HTR-8/SVneo (cell line): ENCODE measurements at regions not wholly inside any gene's neighbourhood (a gene's known extent, or its start where the extent isn't known, plus 50 kb on each side); places are given as distances from the start of the nearest gene placed in this dataset.

Experiments used
- DNase-seq: peaks from one replicate; pipeline ENCODE4 v3.0.0; 2011; ENCODE audit warnings: low spot score, mixed read lengths; ENCODE audit not compliant: insufficient read length
- FAIRE-seq: peaks from 2 replicates; lab custom pipeline; 2011; peaks lifted over from hg19 to GRCh38; lab: Jason Lieb, UNC

DNA sequence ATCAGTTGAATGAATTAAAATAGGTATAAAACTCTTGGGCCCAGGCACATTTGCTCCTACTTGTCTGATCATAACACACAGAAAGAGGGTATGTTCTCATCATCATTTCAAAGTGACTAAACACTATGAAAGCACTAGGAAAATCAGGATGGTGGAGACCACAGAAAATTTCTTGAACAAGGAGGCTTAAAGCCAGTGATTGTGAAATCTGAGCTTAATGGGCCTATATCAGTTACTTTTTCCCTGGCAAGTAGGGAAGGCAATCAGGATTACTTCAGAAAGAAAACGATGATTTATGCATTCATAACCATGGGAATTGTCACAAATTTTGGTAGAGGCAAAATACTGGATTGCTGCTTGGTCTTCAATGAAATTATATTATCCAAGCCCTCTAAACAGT is 434.4 kb upstream of the CNTN4 start:
- FAIRE-seq (no peak), DNase-seq (no peak)

DNA sequence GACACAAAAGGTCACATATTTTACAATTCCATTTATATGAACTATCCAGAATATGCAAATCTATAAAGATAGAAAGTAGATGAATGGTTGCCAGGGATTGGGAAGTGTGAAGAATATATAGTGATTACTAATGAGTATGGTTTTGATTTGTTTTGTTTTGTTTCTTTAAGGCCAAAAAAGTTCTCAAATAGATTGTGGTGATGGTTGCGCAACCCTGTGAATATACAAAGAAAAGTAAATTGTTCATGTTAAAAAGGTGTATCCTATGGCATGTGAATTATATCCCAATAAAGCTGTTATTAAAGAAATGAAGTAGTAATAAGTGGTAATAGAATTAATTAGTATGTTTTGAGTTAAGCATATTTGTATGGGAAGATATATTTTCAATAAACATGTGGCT is 431.8 kb upstream of the CNTN4 start:
- DNase-seq (no peak), FAIRE-seq (no peak)

DNA sequence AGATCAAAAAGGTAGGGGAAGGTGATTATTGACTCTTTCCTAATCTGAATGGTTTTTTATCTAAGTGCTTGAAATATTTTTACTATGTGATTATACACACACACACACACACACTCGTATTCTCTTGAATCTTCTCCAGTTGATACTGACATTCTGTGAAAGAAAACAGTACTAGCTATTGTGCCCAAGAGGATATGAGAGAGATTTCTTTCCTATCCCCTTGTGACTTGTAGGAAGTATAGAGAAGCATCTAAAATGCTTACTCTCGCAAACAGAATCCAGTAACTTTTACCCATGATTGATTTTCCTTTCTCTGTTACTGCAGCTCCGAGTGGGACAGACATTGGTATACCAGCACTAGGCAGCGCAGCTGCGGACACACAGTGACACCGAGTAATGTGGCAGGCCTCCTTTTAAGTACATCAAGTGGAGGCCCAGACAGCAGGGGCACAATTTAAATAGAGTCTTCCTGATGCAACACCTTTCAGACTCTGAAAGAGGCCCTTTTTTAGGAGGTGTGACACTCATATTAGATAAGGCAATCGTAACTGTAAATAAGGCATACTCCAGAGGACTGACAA is 421.0 kb upstream of the CNTN4 start:
- no peak for DNase-seq
- FAIRE-seq, result no peak

GRCh38 chr3:1692428-1692827 is 406.2 kb upstream of the CNTN4 start:
- no peak for FAIRE-seq

GRCh38 chr3:1693145-1693544 is 405.5 kb upstream of the CNTN4 start:
- FAIRE-seq, result no peak

More at GRCh38 chr3:1692428-1692827, 406.2 kb upstream of the CNTN4 start:
- DNase-seq, result no peak

GRCh38 chr3:1696669-1697275 is 401.9 kb upstream of the CNTN4 start:
- DNase-seq (no peak), FAIRE-seq (no peak)

More at GRCh38 chr3:1693145-1693544, 405.5 kb upstream of the CNTN4 start:
- DNase-seq, result no peak

DNA sequence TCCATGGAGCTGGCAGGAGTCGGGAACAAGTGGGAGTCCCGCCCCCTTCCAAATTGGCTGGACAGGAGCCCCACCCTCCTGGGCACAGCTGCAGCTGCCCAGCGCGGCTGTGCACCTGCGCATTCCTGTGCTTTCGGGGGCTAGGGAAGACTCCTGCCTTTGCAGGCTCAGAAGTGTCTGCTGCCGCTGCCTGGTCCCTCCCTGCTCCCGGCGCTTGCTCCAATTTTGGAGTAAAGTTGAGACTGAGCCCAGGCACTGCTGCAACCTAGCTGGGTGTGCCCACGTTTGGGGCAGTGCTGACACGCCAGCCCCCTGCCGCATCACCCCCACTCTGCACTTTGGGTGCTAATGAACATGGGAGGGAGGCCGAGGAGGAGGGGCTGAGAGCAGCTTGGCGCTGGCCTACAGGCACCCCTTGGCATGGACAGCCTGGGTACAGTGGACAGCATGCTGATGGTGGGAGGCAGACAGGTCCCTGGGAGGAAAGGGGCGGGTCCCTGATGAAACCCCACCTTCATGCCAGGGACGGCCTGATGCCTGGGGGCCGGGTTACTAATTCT is 399.2 kb upstream of the CNTN4 start:
- FAIRE-seq, result no peak
- no peak for DNase-seq

GRCh38 chr3:1700650-1701049 is 398.0 kb upstream of the CNTN4 start:
- FAIRE-seq, result no peak
- no peak for DNase-seq

DNA sequence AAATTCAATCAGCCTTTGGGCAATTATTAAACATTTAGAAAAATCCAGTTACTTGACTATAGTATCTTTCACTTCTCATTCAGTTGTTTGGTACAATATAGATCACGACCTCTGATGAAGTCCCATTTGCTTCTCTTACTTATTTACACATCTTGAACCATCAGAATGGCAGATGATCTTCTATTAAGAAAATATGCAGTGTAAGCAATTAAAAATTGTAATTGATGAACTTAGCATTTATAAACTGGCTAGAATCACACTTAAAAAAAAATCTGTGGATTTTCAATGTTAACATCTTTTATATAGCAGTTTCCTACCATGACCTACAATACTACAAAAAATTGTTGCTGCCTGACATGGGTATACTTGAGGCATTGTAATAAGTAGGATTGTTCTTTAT is 395.5 kb upstream of the CNTN4 start:
- DNase-seq (no peak), FAIRE-seq (no peak)

GRCh38 chr3:1710663-1711062 is 388.0 kb upstream of the CNTN4 start:
- DNase-seq, result no peak
- FAIRE-seq, result no peak

GRCh38 chr3:1717524-1717923 is 381.1 kb upstream of the CNTN4 start:
- FAIRE-seq, result no peak
- DNase-seq, result no peak

DNA sequence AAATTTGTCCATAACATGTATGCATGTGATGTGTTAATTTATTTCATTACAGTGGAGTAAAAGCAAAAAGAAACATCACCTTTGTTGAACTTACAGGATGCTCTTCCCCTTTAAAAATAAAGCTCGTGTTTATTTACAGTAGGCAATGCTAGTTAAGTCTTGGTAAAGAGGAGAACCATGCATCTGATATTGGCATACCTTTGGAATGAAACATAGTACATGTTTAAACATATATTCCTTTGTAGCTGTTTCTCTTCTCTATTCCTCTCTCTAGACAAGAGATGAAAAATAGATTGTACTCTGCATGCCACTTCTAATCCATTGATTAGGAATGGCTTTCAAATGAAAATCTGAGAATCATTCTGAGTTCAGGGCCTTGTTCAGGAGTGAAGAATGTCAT is 374.9 kb upstream of the CNTN4 start:
- no peak for FAIRE-seq

DNA sequence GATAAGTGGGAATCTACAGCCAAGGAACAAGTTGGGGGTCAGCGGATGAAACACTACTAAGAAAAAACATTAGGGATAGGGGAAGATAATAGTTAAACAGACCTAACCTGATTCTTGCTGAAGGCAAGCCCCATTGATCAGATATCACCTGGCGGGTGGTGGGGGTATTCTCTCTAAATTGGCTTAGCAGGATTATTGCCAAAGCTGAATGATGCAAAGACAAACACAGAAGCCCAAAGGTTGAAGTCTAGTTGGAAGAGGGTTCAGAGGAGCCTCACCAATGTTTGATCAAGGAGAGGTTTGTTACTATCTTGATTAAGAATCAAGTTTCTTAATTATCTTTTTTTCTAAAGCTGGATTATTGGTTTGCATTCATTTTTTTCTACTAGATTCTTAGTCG is 371.9 kb upstream of the CNTN4 start:
- FAIRE-seq, result no peak
- DNase-seq, result no peak

More for the DNA sequence above, 374.9 kb upstream of the CNTN4 start:
- no peak for DNase-seq

GRCh38 chr3:1727242-1727641 is 371.4 kb upstream of the CNTN4 start:
- DNase-seq (no peak), FAIRE-seq (no peak)

GRCh38 chr3:1728510-1728909 is 370.2 kb upstream of the CNTN4 start:
- DNase-seq (no peak), FAIRE-seq (no peak)

DNA sequence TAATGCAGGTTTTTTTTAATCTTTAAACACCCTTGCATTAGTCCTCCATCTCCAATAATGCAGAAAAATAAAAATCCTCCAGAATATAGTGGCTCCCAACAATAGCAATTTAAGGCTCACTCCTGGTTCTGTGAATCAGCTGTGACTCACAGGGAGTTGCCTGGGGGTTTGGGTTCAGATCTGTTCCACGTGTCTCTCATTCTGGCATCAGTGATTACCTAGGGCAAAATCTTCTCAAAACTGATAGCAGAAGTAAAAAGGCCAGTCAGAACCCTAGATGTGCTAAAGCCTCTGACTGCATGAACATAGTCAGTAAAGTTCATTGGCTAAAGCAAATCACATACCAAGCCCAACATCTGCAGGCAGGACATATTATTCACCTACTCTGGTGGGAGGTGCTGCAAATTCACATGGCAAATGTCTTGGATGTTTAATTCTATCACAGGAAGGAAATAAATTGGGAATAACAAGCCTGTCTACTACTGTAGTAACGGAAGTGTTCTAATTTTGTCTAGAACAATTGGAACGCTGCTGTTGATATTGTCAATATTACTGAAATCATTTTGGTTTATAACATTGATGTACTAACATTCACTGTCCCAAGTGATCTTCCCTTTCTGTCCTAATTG is 364.1 kb upstream of the CNTN4 start:
- FAIRE-seq (no peak), DNase-seq (no peak)

- FAIRE-seq (no peak), DNase-seq (no peak)
Observed at GRCh38 chr3:1752205-1752604, 346.5 kb upstream of the CNTN4 start.

DNA sequence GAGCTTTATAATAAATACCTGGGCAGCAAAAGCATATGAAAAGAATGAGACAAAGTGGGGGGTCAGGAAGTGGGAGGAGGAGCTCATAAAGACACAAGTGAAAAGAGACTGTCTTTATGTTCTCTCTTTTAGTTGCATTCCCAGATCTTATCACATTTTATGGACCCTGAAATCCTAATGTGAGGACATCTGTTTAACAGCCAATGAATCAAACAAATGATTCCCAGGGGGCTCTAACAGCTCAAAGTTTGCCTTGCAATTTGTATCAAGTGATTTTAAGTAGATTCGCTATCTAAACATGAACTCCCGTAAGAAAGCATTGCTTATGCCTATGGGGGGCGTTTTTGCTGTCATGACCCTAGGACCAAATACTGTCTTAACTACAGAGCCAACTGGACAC is 332.3 kb upstream of the CNTN4 start:
- no peak for FAIRE-seq

GRCh38 chr3:1773679-1774078 is 325.0 kb upstream of the CNTN4 start:
- no peak for FAIRE-seq
- no peak for DNase-seq

More for the DNA sequence above, 332.3 kb upstream of the CNTN4 start:
- DNase-seq, result no peak

DNA sequence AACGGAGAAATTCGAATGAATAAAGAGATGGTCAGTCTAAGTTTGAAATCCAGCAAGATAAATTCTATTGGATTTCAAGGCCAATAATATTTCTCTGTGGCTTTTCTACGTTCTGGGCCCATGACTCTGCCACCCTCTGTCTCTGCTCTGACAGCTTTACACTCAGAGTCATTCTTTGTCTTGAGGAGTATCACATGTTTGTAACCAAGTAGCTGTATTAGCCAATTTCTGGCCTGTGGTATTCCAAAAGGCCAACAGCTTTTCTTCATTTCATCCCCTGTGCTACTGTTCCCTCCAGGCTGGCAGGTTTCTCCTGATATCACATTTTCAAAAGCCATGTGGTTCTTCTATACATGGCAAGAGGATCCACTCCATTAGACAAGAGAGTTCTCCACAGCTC is 324.1 kb upstream of the CNTN4 start:
- no peak for FAIRE-seq
- DNase-seq, result no peak

GRCh38 chr3:1775321-1775720 is 323.3 kb upstream of the CNTN4 start:
- no peak for DNase-seq
- FAIRE-seq, result no peak

- FAIRE-seq, result no peak
- no peak for DNase-seq
Observed at GRCh38 chr3:1783995-1784394, 314.7 kb upstream of the CNTN4 start.
